ENCODE measurements at regions not wholly inside any gene's neighbourhood (a gene's known extent, or its start where the extent isn't known, plus 50 kb on each side); places are given as distances from the start of the nearest gene placed in this dataset.

- H3K27me3 Mint-ChIP-seq (ENCODE audit: low read depth in 2 of 2) = peaks cover 13 to 39% of the 10 kb centered on the region in 2 donors
- no peaks in the 10 kb centered on the region for H3K36me3 Mint-ChIP-seq
- no peak for DNase-seq
- Histone ChIP-seq H3K9me3 (ENCODE audit: control insufficient read depth, insufficient read depth, low read length) (peaks cover 2% of the 10 kb centered on the region), H3K4me1 (ENCODE audit: control insufficient read depth, insufficient read depth, low read length) (peaks cover 53% of the 10 kb centered on the region), H3K27ac (ENCODE audit: low read length) (no peak overlapping the region), H3K36me3 (ENCODE audit: control insufficient read depth, insufficient read depth, low read length) (no peaks in the 10 kb centered on the region), H3K27me3 (ENCODE audit: control insufficient read depth, insufficient read depth, low read length) (peaks cover 3% of the 10 kb centered on the region), H3K4me3 (ENCODE audit: low read length) (no peak overlapping the region)
- H3K27ac Mint-ChIP-seq = no peak overlapping the region
- no peak overlapping the region for H3K4me3 Mint-ChIP-seq
- 44% methylated on average over 12 of the region's 12 CpGs for WGBS (ENCODE audit: insufficient coverage)
- peaks cover 0 to under 1% of the 10 kb centered on the region in 2 donors for H3K9me3 Mint-ChIP-seq
- TF ChIP-seq, protein P1, sequence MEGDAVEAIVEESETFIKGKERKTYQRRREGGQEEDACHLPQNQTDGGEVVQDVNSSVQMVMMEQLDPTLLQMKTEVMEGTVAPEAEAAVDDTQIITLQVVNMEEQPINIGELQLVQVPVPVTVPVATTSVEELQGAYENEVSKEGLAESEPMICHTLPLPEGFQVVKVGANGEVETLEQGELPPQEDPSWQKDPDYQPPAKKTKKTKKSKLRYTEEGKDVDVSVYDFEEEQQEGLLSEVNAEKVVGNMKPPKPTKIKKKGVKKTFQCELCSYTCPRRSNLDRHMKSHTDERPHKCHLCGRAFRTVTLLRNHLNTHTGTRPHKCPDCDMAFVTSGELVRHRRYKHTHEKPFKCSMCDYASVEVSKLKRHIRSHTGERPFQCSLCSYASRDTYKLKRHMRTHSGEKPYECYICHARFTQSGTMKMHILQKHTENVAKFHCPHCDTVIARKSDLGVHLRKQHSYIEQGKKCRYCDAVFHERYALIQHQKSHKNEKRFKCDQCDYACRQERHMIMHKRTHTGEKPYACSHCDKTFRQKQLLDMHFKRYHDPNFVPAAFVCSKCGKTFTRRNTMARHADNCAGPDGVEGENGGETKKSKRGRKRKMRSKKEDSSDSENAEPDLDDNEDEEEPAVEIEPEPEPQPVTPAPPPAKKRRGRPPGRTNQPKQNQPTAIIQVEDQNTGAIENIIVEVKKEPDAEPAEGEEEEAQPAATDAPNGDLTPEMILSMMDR (IDR thresholded peaks at IDR 0.05) = no peak
- intact Hi-C loops (cut with micrococcal nuclease) = no loop called here
- no peak for ATAC-seq
- H3K4me1 Mint-ChIP-seq = peaks cover 46 to 48% of the 10 kb centered on the region in 2 donors
Observed at GRCh38 chr22:48238966-48239365, 1476.5 kb downstream of the TBC1D22A start.

- Histone ChIP-seq H3K36me3 (ENCODE audit: control insufficient read depth, insufficient read depth, low read length) (no peaks in the 10 kb centered on the region), H3K9me3 (ENCODE audit: control insufficient read depth, insufficient read depth, low read length) (peaks cover 4% of the 10 kb centered on the region), H3K4me1 (ENCODE audit: control insufficient read depth, insufficient read depth, low read length) (peaks cover 47% of the 10 kb centered on the region), H3K4me3 (ENCODE audit: low read length) (no peak overlapping the region), H3K27me3 (ENCODE audit: control insufficient read depth, insufficient read depth, low read length) (no peaks in the 10 kb centered on the region), H3K27ac (ENCODE audit: low read length) (no peak overlapping the region)
- DNase-seq (no peak), ATAC-seq (no peak)
- TF ChIP-seq, protein P1 (IDR thresholded peaks at IDR 0.05) = no peak
- intact Hi-C loops (cut with micrococcal nuclease) = no loop called here
- H3K36me3 Mint-ChIP-seq = peaks cover under 1% of the 10 kb centered on the region
- H3K27me3 Mint-ChIP-seq (ENCODE audit: low read depth in 2 of 2) = peaks cover 11 to 39% of the 10 kb centered on the region in 2 donors
- no peak overlapping the region for H3K27ac Mint-ChIP-seq
- H3K9me3 Mint-ChIP-seq = peaks cover 2 to 6% of the 10 kb centered on the region in 2 donors
- peaks cover 41 to 43% of the 10 kb centered on the region in 2 donors for H3K4me1 Mint-ChIP-seq
- 78% methylated on average over 9 of the region's 9 CpGs for WGBS (ENCODE audit: insufficient coverage)
- no peak overlapping the region for H3K4me3 Mint-ChIP-seq
Observed at GRCh38 chr22:48238284-48238915, 1476.0 kb downstream of the TBC1D22A start.

DNA sequence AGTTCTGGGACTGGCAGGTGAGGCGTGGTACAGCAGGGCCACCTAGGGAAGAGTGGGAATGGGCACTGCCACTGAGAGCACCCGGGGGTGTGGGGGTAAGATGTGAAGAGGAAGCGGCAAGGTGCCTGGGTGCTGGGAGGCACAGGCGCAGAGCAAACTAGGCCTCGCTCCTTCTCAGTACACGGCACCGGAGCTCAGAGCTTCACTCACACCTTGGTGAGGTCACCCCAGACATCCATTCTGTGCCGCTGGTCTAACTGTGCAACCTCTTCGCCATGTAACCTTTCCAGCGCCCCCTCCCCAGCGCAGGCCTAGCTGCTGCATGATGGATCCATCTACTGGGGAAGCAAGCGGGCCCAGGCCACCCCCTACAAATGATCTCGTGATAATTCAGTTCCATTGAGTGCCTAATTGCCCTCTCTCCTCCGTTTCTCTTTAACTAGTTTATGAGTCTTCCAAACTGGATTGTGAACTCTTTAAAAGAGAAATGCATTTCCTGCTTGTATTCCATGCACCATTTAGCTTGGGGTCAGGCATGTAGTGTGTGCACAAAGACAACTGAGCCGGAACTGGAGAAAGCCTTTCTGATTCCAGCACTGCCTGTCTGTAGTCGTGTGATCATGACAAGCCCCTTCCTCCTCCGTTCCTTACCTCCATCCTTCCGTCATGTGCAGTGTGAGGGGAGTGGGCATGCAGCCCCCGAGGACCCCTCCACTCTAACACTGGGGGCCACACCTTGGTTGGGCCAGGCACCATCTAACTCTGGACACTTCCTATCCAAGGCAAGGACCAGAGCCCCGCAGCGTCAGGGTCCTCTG lies 1475.2 kb downstream of the TBC1D22A start:
- TF ChIP-seq, protein P1 (IDR thresholded peaks at IDR 0.05) = no peak
- DNase-seq (no peak), ATAC-seq (peak in 1 of 3 donors; percentile 26)
- H3K9me3 ChIP-seq (ENCODE audit: control insufficient read depth, insufficient read depth, low read length) = peaks cover 4% of the 10 kb centered on the region
- no peaks in the 10 kb centered on the region for H3K27me3 ChIP-seq (ENCODE audit: control insufficient read depth, insufficient read depth, low read length)
- H3K4me1 Mint-ChIP-seq = peaks cover 36 to 37% of the 10 kb centered on the region in 2 donors
- WGBS (ENCODE audit: insufficient coverage) = 90% methylated on average over 20 of the region's 21 CpGs
- no peak overlapping the region for H3K27ac Mint-ChIP-seq
- no peaks in the 10 kb centered on the region for H3K36me3 ChIP-seq (ENCODE audit: control insufficient read depth, insufficient read depth, low read length)
- H3K9me3 Mint-ChIP-seq = peaks cover 2 to 10% of the 10 kb centered on the region in 2 donors
- no peak overlapping the region for H3K4me3 Mint-ChIP-seq
- no peak overlapping the region for H3K27ac ChIP-seq (ENCODE audit: low read length)
- H3K36me3 Mint-ChIP-seq = peaks cover 8% of the 10 kb centered on the region
- H3K4me3 ChIP-seq (ENCODE audit: low read length) = no peak overlapping the region
- peaks cover 15 to 43% of the 10 kb centered on the region in 2 donors for H3K27me3 Mint-ChIP-seq (ENCODE audit: low read depth in 2 of 2)
- intact Hi-C loops (cut with micrococcal nuclease) = no loop called here
- H3K4me1 ChIP-seq (ENCODE audit: control insufficient read depth, insufficient read depth, low read length) = peaks cover 40% of the 10 kb centered on the region
